ENCODE measurements at regions not wholly inside any gene's neighbourhood (a gene's known extent, or its start where the extent isn't known, plus 50 kb on each side); places are given as distances from the start of the nearest gene placed in this dataset.

DNA sequence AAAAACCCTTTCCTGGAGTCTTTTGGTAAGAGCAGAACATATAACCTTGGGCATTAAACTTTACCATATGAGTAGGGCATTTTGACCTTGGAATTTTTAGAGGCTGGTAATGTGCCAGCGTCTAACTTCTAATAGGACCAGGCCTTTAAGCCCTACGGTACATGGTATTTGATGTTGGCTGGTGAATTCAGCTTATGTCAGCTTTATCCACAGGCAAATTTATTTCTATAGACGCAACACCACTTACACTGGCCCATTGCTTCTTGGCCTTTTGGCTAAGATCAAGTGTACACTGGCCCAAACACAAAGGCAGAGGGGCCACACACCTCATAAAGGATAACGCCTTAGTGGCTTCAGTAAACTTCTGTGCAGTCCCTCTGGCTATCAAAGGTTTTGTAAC lies 410.2 kb upstream of the LARGE1 start:
- TF ChIP-seq, protein P1, sequence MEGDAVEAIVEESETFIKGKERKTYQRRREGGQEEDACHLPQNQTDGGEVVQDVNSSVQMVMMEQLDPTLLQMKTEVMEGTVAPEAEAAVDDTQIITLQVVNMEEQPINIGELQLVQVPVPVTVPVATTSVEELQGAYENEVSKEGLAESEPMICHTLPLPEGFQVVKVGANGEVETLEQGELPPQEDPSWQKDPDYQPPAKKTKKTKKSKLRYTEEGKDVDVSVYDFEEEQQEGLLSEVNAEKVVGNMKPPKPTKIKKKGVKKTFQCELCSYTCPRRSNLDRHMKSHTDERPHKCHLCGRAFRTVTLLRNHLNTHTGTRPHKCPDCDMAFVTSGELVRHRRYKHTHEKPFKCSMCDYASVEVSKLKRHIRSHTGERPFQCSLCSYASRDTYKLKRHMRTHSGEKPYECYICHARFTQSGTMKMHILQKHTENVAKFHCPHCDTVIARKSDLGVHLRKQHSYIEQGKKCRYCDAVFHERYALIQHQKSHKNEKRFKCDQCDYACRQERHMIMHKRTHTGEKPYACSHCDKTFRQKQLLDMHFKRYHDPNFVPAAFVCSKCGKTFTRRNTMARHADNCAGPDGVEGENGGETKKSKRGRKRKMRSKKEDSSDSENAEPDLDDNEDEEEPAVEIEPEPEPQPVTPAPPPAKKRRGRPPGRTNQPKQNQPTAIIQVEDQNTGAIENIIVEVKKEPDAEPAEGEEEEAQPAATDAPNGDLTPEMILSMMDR (IDR thresholded peaks at IDR 0.05): no peak
- no peak for TF ChIP-seq POLR2A (IDR thresholded peaks at IDR 0.05)

All from thyroid gland (tissue), 4 donors.